ENCODE measurements at regions not wholly inside any gene's neighbourhood (a gene's known extent, or its start where the extent isn't known, plus 50 kb on each side); places are given as distances from the start of the nearest gene placed in this dataset.

DNA sequence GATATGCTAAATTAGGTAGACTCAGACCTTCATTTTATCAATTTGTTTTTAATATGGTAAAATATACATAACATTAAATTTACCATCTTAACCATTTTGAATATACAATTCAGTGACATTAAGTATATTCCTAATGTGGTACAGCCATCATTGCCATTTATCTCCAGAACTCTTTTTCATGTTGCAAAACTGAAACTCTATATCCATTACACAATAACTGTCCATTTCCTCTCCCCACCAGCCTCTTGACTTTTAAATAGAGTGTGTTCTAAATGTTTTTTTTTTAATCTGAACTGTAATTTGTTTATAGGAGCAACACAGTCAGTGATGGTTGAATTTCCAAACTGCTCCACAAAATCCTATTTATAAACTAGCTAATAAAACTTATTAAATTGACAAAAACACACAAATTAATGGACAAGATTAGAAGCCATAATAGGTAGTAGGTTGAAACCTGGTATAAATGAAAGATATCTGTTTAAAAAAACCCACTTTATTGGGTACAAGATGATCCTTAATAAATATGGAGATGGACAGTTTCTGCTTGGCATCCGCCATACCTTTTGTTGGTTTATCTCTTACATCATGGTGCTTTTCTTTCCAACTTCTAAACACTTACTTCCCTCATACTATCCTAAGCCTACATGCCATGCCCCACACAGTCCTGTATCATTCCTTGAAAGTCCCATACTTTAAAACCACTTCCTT is 142.4 kb downstream of the ZPLD1 start:
- TF ChIP-seq, protein P1, sequence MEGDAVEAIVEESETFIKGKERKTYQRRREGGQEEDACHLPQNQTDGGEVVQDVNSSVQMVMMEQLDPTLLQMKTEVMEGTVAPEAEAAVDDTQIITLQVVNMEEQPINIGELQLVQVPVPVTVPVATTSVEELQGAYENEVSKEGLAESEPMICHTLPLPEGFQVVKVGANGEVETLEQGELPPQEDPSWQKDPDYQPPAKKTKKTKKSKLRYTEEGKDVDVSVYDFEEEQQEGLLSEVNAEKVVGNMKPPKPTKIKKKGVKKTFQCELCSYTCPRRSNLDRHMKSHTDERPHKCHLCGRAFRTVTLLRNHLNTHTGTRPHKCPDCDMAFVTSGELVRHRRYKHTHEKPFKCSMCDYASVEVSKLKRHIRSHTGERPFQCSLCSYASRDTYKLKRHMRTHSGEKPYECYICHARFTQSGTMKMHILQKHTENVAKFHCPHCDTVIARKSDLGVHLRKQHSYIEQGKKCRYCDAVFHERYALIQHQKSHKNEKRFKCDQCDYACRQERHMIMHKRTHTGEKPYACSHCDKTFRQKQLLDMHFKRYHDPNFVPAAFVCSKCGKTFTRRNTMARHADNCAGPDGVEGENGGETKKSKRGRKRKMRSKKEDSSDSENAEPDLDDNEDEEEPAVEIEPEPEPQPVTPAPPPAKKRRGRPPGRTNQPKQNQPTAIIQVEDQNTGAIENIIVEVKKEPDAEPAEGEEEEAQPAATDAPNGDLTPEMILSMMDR (IDR thresholded peaks at IDR 0.05) = no peak
- TF ChIP-seq, protein P2, sequence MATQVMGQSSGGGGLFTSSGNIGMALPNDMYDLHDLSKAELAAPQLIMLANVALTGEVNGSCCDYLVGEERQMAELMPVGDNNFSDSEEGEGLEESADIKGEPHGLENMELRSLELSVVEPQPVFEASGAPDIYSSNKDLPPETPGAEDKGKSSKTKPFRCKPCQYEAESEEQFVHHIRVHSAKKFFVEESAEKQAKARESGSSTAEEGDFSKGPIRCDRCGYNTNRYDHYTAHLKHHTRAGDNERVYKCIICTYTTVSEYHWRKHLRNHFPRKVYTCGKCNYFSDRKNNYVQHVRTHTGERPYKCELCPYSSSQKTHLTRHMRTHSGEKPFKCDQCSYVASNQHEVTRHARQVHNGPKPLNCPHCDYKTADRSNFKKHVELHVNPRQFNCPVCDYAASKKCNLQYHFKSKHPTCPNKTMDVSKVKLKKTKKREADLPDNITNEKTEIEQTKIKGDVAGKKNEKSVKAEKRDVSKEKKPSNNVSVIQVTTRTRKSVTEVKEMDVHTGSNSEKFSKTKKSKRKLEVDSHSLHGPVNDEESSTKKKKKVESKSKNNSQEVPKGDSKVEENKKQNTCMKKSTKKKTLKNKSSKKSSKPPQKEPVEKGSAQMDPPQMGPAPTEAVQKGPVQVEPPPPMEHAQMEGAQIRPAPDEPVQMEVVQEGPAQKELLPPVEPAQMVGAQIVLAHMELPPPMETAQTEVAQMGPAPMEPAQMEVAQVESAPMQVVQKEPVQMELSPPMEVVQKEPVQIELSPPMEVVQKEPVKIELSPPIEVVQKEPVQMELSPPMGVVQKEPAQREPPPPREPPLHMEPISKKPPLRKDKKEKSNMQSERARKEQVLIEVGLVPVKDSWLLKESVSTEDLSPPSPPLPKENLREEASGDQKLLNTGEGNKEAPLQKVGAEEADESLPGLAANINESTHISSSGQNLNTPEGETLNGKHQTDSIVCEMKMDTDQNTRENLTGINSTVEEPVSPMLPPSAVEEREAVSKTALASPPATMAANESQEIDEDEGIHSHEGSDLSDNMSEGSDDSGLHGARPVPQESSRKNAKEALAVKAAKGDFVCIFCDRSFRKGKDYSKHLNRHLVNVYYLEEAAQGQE (IDR thresholded peaks at IDR 0.05; ENCODE audit: insufficient read depth in 1 of 2, low read depth in 2 of 2, low read length in 1 of 2) = no peak
- TF ChIP-seq POLR2AphosphoS5 (IDR thresholded peaks at IDR 0.05; ENCODE audit: low read depth, low read length) (no peak), TCF7L2 (IDR thresholded peaks at IDR 0.05; ENCODE audit: low read depth, low read length) (no peak)
